ENCODE measurements at regions not wholly inside any gene's neighbourhood (a gene's known extent, or its start where the extent isn't known, plus 50 kb on each side); places are given as distances from the start of the nearest gene placed in this dataset.

- DNase-seq = no peak
Measured at GRCh38 chr2:65663831-65664407, 231.5 kb upstream of the SPRED2 start.

DNA sequence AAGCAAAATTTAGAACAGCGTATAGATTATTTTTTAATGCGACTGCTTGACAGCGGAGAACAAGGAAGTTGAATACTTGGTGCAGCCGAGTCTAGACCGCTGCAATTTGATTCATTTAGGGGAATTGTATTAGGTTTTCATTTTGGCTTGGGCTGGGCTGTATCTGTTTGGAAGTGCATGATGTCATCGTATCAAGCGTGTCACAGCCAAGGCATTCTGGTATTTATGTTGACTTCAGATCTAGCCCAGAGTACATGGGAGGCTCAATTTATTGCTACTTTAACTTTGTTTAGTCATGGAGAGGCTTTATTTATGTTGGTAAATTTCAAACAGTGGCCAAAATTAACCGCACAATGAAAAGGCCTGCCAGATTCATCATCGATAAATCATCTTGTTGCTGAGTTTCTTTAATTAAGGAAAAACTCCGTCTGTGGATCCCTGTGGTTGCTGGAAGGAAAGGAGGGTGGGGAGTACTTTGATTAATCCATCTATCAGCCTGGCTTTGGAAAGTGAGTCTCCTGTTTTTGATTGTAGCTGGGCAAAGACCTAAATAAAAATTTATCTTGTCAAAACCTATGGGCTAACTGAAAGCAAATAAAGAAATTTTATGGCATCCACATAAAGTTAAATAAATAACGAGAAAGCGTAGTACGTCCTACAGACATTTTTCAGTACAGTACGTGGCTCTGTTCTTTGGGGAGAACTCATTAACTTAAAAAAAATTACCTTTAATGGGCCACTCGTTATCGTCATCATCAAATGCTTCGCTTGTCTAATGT is 230.4 kb upstream of the SPRED2 start:
- DNase-seq = peak in 1 of 2 experiments; percentile 2

DNA sequence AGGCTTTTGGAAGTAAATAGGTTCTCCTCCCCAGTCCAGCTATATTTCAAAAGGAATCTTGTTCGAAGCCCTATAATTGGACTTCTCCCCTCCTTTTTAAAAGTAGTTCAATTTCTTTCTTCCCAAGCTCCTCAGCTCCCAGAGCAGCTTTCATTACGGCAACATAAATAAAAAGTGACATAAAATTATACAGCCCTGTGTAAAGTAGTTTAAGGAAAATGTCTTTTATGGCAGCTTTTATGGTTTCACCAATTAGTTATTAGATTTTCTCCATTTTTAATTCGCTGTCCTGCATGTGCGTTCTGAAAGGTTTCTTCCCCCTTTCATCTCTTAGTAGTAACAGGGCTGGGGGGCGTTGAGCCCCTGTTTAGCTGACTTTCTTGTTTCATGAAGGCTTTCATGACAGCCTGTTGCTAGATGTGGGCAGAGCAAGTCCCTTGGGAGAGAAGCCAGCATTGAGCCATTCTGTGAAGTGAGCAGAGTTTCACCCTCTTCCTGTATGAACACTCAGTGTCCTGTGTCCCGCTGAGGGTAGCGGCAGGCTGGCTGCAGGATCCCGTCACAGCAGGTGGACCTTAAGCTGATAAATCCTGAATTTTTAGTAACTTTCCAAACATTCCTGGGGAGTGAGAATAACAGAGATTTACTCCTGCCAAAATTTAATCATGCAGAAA is 229.7 kb upstream of the SPRED2 start:
- DNase-seq = no peak

- DNase-seq = no peak
Measured at GRCh38 chr2:65660340-65660739, 227.9 kb upstream of the SPRED2 start.

- no peak for DNase-seq
Measured at GRCh38 chr2:65658881-65659280, 226.5 kb upstream of the SPRED2 start.

- DNase-seq = no peak
Measured at GRCh38 chr2:65658266-65658665, 225.9 kb upstream of the SPRED2 start.

DNA sequence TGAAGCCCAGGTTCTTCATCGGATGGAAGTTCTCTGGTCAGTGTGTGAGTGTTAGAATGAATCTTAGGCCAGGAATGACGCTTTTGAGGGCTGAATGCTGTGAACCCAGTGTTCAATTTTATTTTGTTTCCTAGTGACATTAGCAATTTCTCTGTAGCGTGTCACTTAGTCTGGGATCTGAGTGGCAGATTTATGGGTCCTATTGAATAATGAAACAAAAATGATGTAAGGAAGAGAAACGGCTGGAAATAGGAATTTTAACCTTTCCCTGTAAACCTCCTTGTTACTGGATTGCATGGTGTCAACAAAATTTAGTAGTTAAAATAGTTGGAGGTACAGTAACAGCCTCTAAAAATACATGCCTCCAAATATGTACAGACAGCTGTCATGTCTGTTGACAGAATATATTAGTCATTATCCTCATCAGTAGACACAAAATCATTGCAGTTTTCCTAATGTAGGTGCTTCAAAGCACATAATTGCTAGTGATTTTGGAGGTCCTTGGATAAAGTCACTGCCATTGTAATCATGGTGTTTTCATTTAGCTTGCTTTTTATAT is 223.8 kb upstream of the SPRED2 start:
- no peak for DNase-seq

- DNase-seq = no peak
Measured at GRCh38 chr2:65655000-65655399, 222.6 kb upstream of the SPRED2 start.

GRCh38 chr2:65654496-65654895 is 222.1 kb upstream of the SPRED2 start:
- no peak for DNase-seq

- no peak for DNase-seq
Measured at GRCh38 chr2:65652066-65652465, 219.7 kb upstream of the SPRED2 start.

DNA sequence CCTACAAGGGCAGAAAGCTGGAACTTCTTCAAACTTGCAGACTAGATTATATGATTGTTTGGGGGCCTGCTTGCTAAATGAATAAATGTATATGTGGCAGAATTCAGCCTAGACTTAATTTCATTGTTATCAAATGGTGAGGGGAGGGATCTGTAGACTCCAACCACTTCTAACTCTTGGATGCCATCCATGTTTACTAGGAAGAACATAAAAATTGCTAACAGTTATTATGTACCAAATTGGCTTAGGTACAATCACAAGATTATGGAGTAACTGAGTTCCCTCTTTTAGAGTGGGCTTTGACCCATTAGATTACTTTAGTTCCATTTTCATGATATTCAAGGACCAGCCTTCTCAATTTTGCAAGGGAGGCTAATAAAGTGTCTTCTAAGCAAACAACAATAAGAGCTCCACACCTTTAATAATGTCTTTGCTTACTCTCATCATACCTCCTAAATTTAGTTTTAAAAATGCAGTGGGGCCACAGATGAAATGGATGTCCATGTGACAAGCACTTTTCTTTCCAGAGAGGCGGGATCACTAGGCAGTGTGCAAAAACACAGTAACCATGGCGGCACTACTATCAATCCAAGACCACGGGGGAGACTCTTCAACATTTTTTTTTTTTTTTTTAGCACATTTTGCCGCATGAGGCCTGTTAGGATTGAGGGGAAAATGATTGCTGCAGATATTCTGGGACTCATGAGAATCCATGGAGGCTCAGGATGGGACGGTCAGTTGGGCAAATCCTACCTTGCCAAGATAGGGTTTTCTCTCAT is 217.6 kb upstream of the SPRED2 start:
- DNase-seq = no peak

GRCh38 chr2:65647249-65647842 is 214.9 kb upstream of the SPRED2 start:
- DNase-seq = no peak

DNA sequence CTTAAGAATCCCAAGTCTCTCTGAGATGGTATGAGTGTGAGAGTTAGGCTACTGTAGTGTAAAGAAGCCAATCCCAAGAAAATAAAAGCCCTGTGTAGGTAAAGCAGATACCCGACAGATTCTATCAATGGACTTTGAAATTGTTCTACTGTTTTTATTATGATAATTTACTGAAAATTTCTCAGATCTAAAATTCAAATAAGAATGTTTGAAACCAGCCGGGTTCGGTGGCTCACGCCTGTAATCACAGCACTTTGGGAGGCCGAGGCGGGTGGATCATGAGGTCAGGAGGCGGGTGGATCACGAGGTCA is 208.3 kb upstream of the SPRED2 start:
- no peak for DNase-seq

GRCh38 chr2:65639156-65639864 is 206.9 kb upstream of the SPRED2 start:
- DNase-seq = peak in 1 of 2 experiments; percentile 10

DNA sequence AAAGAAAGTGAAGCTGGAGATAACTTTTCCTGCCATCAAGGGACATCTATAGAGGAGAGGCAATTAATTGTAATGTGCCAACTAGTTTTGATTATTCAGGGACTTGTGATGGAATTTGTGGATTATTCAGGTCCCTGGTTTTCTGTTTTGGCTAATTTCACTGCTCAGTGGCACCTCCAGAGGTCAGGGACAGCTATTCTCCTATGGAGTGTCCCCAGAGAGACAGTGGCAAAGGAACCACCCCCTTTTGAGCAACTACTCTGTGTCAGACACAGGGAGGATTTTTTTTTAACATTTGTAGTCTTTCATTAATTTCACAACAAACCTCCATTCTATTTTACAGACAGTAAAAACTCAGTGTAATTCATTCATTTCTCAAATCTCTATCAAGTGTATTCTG is 206.0 kb upstream of the SPRED2 start:
- no peak for DNase-seq

GRCh38 chr2:65636813-65637483 is 204.5 kb upstream of the SPRED2 start:
- no peak for DNase-seq

GRCh38 chr2:65636024-65636423 is 203.6 kb upstream of the SPRED2 start:
- no peak for DNase-seq

- no peak for DNase-seq
Measured at GRCh38 chr2:65634304-65634703, 201.9 kb upstream of the SPRED2 start.

DNA sequence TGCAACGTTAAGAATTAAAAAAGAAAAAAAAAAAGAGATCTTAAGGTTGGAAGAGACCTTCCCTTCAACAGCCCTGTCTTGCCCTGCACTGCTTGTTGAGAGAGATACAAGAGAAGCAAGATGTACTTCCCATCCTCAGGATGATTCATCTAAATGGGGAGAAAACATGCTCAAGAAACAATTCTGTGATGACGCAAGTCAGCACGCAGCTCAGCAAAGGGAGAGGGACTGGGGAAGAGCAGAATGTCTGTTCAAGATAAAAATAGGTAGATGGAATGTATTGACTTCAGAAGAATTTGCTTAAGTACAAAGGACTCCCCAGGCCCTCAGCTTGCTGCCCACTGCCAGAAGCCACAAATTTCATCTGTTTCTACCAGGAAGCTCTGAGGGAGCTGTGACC is 198.2 kb upstream of the SPRED2 start:
- no peak for DNase-seq

- no peak for DNase-seq
Measured at GRCh38 chr2:65628156-65628555, 195.8 kb upstream of the SPRED2 start.

DNA sequence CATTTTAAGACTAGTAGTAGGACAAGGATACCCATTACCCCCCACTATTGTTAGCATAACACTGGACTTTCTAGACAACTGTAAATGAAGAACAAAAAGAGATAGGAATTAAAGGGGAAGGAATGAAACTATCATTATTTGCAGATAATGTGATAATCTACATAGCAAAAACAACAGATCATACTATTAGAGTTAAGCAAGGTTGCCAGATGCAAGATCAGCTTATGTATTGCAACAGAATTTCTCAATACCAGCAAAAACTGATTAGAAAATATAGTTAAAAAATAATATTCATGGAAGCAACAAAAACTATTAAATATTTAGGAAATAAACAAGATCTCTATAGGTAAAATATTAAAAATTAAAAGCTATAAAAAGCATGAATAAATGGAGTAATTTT is 194.4 kb upstream of the SPRED2 start:
- DNase-seq = no peak

GRCh38 chr2:65625982-65626381 is 193.6 kb upstream of the SPRED2 start:
- DNase-seq = no peak
